DLD1 (cell line): ENCODE measurements at regions not wholly inside any gene's neighbourhood (a gene's known extent, or its start where the extent isn't known, plus 50 kb on each side); places are given as distances from the start of the nearest gene placed in this dataset.

Experiments used
- in situ Hi-C: cut with HindIII; loops from 2 replicates; pipeline ENCODE4 v1.10.0; 2017; ENCODE audit warnings: low sequenced_read_pairs

GRCh38 chr10:33569702-33570101, 235.2 kb upstream of the NRP1 start:
- in situ Hi-C loops = no loop called here

- in situ Hi-C loops = no loop called here
Measured at GRCh38 chr10:33566426-33566825, 232.0 kb upstream of the NRP1 start.

- in situ Hi-C loops = no loop called here
Measured at GRCh38 chr10:33566001-33566400, 231.5 kb upstream of the NRP1 start.

GRCh38 chr10:33565231-33565630, 230.8 kb upstream of the NRP1 start:
- in situ Hi-C loops = no loop called here

GRCh38 chr10:33559105-33559504, 224.6 kb upstream of the NRP1 start:
- in situ Hi-C loops = no loop called here

GRCh38 chr10:33557313-33557712, 222.8 kb upstream of the NRP1 start:
- in situ Hi-C loops = no loop called here

- in situ Hi-C loops = no loop called here
Measured at GRCh38 chr10:33556620-33557019, 222.2 kb upstream of the NRP1 start.

- in situ Hi-C loops = no loop called here
Measured at GRCh38 chr10:33556103-33556502, 221.6 kb upstream of the NRP1 start.

- in situ Hi-C loops = no loop called here
Measured at GRCh38 chr10:33553748-33554571, 219.5 kb upstream of the NRP1 start.

GRCh38 chr10:33552290-33552689, 217.8 kb upstream of the NRP1 start:
- in situ Hi-C loops = no loop called here

- in situ Hi-C loops = no loop called here
Measured at GRCh38 chr10:33550811-33551210, 216.3 kb upstream of the NRP1 start.

GRCh38 chr10:33547976-33548375, 213.5 kb upstream of the NRP1 start:
- in situ Hi-C loops = no loop called here

GRCh38 chr10:33546031-33546430, 211.6 kb upstream of the NRP1 start:
- in situ Hi-C loops = no loop called here

GRCh38 chr10:33542752-33543505, 208.5 kb upstream of the NRP1 start:
- in situ Hi-C loops = no loop called here

- in situ Hi-C loops = no loop called here
Measured at GRCh38 chr10:33539116-33539515, 204.6 kb upstream of the NRP1 start.

- in situ Hi-C loops = no loop called here
Measured at GRCh38 chr10:33537066-33537465, 202.6 kb upstream of the NRP1 start.

- in situ Hi-C loops = no loop called here
Measured at GRCh38 chr10:33536508-33536907, 202.0 kb upstream of the NRP1 start.

- in situ Hi-C loops = no loop called here
Measured at GRCh38 chr10:33535866-33536265, 201.4 kb upstream of the NRP1 start.

- in situ Hi-C loops = no loop called here
Measured at GRCh38 chr10:33534416-33534815, 199.9 kb upstream of the NRP1 start.

- in situ Hi-C loops = no loop called here
Measured at GRCh38 chr10:33533612-33534011, 199.1 kb upstream of the NRP1 start.

GRCh38 chr10:33532901-33533300, 198.4 kb upstream of the NRP1 start:
- in situ Hi-C loops = no loop called here

- in situ Hi-C loops = no loop called here
Measured at GRCh38 chr10:33529234-33529633, 194.8 kb upstream of the NRP1 start.
